DND-41 (cell line): ENCODE measurements at regions not wholly inside any gene's neighbourhood (a gene's known extent, or its start where the extent isn't known, plus 50 kb on each side); places are given as distances from the start of the nearest gene placed in this dataset.

ENCODE experiments used
- ATAC-seq: fragments of 200-7000 bp; cut with Tn5 transposase; 3 replicates; pipeline ENCODE4 v1.9.1; 2021; ENCODE audit warnings: low read depth; ENCODE audit not compliant: insufficient read depth
- DNase-seq: peaks from one replicate; pipeline ENCODE4 v3.0.0-alpha.2; 2020
- H2AFZ ChIP-seq: 2 replicates; pipeline ENCODE4 v1.6.0; 2012; ENCODE audit warnings: low read depth, low read length
- H3K27ac ChIP-seq: 2 replicates; pipeline ENCODE4 v1.5.1; 2012; ENCODE audit warnings: low read length, inconsistent platforms
- H3K27me3 ChIP-seq: fragments of 200-600 bp; sonication (generic); 2 replicates; pipeline ENCODE4 v1.6.0; 2012; ENCODE audit warnings: low read length, mild to moderate bottlenecking, inconsistent platforms; ENCODE audit not compliant: insufficient read depth, poor library complexity
- H3K36me3 ChIP-seq: 2 replicates; pipeline ENCODE4 v1.5.1; 2012; ENCODE audit warnings: low read length, inconsistent platforms; ENCODE audit not compliant: insufficient read depth
- H3K4me1 ChIP-seq: 2 replicates; pipeline ENCODE4 v1.5.1; 2012; ENCODE audit warnings: mild to moderate bottlenecking, low read length; ENCODE audit not compliant: insufficient read depth
- H3K4me2 ChIP-seq: 2 replicates; pipeline ENCODE4 v1.6.0; 2012; ENCODE audit warnings: mild to moderate bottlenecking, moderate library complexity, low read length, inconsistent platforms; ENCODE audit not compliant: insufficient read depth
- H3K4me3 ChIP-seq, 2 experiments: fragments of 200-600 bp in 1 of 2; shearing (Covaris generic) in 1 of 2; 2 replicates each; pipeline ENCODE4 v1.5.1; 2012 to 2016; ENCODE audit warnings: inconsistent platforms in 2 of 2, low read length in 2 of 2, mild to moderate bottlenecking in 2 of 2, low read depth in 1 of 2, moderate library complexity in 1 of 2
- H3K79me2 ChIP-seq: 2 replicates; pipeline ENCODE4 v1.6.0; 2012; ENCODE audit warnings: low read length, inconsistent platforms; ENCODE audit not compliant: insufficient read depth
- H3K9ac ChIP-seq: 2 replicates; pipeline ENCODE4 v1.6.0; 2012; ENCODE audit warnings: low read depth, mild to moderate bottlenecking, inconsistent platforms, low read length, moderate library complexity
- H3K9me3 ChIP-seq: 2 replicates; pipeline ENCODE4 v1.5.1; 2012; ENCODE audit warnings: low read length, moderate library complexity, mild to moderate bottlenecking, inconsistent platforms; ENCODE audit not compliant: insufficient read depth, severe bottlenecking
- H4K20me1 ChIP-seq: 2 replicates; pipeline ENCODE4 v1.6.0; 2012; ENCODE audit warnings: low read length; ENCODE audit not compliant: insufficient read depth
- EZH2 ChIP-seq: IDR thresholded peaks from 3 replicates; pipeline ENCODE4 v1.6.1; 2012; ENCODE audit warnings: borderline replicate concordance, low read depth, mild to moderate bottlenecking, moderate library complexity, low read length, inconsistent platforms; ENCODE audit not compliant: severe bottlenecking
- TF ChIP-seq, protein P1 (sequence below): IDR thresholded peaks from 2 replicates; pipeline ENCODE4 v1.5.1; 2012; ENCODE audit warnings: borderline replicate concordance, low read length, moderate library complexity, mild to moderate bottlenecking; ENCODE audit not compliant: poor library complexity, severe bottlenecking; ENCODE audit errors: extremely low read depth

DNA sequence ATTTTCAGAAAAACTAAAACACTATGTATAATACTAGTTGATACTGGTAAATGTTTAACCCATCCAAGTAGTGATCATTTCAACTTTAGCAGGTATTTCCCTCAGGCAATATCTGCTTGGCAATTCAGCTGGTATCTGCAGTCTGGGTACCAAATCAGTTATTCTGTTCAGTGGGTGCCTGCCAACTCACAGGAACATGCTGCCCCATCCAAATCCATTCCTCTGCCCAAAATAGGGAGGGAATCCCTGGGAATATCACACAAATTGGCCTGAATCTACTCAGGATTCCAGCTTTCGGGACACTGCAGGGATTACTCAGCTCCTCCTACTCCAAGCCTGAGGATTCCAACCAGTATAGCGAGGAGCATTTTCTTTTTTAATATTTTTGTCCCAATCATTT, 61.7 kb upstream of the PDE4D start:
- TF ChIP-seq, protein P1, sequence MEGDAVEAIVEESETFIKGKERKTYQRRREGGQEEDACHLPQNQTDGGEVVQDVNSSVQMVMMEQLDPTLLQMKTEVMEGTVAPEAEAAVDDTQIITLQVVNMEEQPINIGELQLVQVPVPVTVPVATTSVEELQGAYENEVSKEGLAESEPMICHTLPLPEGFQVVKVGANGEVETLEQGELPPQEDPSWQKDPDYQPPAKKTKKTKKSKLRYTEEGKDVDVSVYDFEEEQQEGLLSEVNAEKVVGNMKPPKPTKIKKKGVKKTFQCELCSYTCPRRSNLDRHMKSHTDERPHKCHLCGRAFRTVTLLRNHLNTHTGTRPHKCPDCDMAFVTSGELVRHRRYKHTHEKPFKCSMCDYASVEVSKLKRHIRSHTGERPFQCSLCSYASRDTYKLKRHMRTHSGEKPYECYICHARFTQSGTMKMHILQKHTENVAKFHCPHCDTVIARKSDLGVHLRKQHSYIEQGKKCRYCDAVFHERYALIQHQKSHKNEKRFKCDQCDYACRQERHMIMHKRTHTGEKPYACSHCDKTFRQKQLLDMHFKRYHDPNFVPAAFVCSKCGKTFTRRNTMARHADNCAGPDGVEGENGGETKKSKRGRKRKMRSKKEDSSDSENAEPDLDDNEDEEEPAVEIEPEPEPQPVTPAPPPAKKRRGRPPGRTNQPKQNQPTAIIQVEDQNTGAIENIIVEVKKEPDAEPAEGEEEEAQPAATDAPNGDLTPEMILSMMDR = no peak
- TF ChIP-seq EZH2 = no peak

DNA sequence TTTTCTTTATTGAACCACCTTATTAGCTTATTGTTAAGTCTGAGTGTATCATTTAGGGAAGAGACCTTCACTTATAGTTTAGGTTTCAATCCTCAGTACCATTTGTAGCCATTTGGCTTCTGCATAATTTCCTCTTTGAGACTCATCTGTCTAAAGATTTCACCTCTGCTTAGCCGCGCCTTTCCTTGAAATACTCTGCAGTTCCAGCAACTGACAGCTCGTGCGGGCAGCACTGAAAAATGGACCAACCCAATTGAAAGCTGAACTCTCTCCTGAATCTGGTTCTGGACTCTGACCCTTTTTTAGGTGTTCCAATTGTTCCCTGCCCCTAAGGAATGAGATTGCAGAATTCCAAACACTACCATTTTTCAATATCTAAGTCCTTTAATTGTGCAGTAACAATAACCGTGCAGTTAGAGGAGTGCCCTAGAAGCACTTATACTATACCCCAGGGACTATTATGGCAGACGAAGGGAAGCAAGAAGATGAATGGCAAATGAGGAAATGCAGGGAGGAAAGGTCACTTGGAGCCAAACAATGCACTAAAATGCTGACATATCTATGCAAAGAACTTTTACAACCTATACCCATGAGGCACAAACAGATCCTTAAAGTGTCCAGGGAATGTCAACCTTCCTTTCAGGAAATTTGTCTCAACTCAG, 50.1 kb upstream of the PDE4D start:
- H3K4me2 ChIP-seq = no peak overlapping the region
- no peak overlapping the region for H3K4me3 ChIP-seq
- H3K27ac ChIP-seq = no peak overlapping the region
- H3K9ac ChIP-seq = no peak overlapping the region
- H3K27me3 ChIP-seq = no peaks in the 10 kb centered on the region
- no peak for TF ChIP-seq EZH2
- TF ChIP-seq, protein P1 = no peak
- DNase-seq = no peak
- no peaks in the 10 kb centered on the region for H3K4me1 ChIP-seq
- H3K9me3 ChIP-seq = no peaks in the 10 kb centered on the region
- ATAC-seq = no peak
- H3K79me2 ChIP-seq = no peaks in the 10 kb centered on the region
- H3K36me3 ChIP-seq = no peaks in the 10 kb centered on the region
- H4K20me1 ChIP-seq = no peaks in the 10 kb centered on the region
- H2AFZ ChIP-seq = no peak overlapping the region

More for the DNA sequence above, 61.7 kb upstream of the PDE4D start:
- Histone ChIP-seq H3K4me2 (no peak overlapping the region), H3K4me3 (no peak overlapping the region), H3K27ac (no peak overlapping the region), H3K79me2 (no peaks in the 10 kb centered on the region), H3K36me3 (no peaks in the 10 kb centered on the region), H2AFZ (no peak overlapping the region), H3K4me1 (no peaks in the 10 kb centered on the region), H3K9ac (no peak overlapping the region), H3K27me3 (no peaks in the 10 kb centered on the region), H4K20me1 (no peaks in the 10 kb centered on the region), H3K9me3 (no peaks in the 10 kb centered on the region)
- DNase-seq (no peak), ATAC-seq (no peak)
